Erythroblast (primary cell): ENCODE measurements at regions not wholly inside any gene's neighbourhood (a gene's known extent, or its start where the extent isn't known, plus 50 kb on each side); places are given as distances from the start of the nearest gene placed in this dataset.

Experiments used
- GATA1 ChIP-seq: IDR thresholded peaks from 2 replicates; pipeline ENCODE4 v1.6.1; 2011; ENCODE audit warnings: low read depth, mild to moderate bottlenecking, control low read depth, low read length, moderate library complexity
- POLR2A ChIP-seq: IDR thresholded peaks from 2 replicates; pipeline ENCODE4 v1.6.1; 2011; ENCODE audit warnings: mild to moderate bottlenecking, low read length

GRCh38 chr16:66231452-66232160 is 134.9 kb upstream of the CDH5 start:
- TF ChIP-seq POLR2A (no peak), GATA1 (no peak)
